Activated CD4-positive, alpha-beta T cell treated with anti-CD3 and anti-CD28 coated beads for 24 hours (primary cell): ENCODE measurements at regions not wholly inside any gene's neighbourhood (a gene's known extent, or its start where the extent isn't known, plus 50 kb on each side); places are given as distances from the start of the nearest gene placed in this dataset.

ENCODE experiments used
- DNase-seq, 2 donors: peaks; one replicate each; pipeline ENCODE4 v3.0.0-alpha.2; 2020; ENCODE audit warnings: low read depth in 2 of 2

- DNase-seq, result no peak
Observed at GRCh38 chr4:153075836-153076518, 128.3 kb upstream of the TRIM2 start.

GRCh38 chr4:153076861-153077260 lies 127.4 kb upstream of the TRIM2 start:
- DNase-seq, result no peak

GRCh38 chr4:153079857-153080391 lies 124.3 kb upstream of the TRIM2 start:
- DNase-seq, result no peak

- no peak for DNase-seq
Observed at GRCh38 chr4:153081006-153081580, 123.2 kb upstream of the TRIM2 start.

DNA sequence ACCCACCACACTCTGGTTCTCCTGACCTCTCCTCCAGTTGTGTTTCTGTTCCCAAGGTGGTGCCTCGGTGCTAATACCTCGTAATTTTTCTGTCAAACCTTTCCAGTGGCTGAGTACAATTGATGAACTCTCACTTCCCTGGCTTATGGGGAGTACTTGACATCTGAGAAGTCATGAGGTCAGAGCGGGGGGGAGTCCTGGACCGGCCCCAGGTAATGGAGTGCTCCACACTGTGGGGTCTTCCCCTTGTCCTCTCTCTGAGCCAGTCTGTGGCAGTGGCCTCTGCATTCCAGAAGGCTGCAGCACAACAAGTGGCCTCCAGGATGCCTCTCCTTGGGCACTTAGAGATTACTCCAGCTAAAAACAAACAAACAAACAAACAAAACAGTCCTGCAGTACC lies 122.5 kb upstream of the TRIM2 start:
- DNase-seq, result no peak

- DNase-seq, result no peak
Observed at GRCh38 chr4:153082322-153083301, 121.6 kb upstream of the TRIM2 start.

DNA sequence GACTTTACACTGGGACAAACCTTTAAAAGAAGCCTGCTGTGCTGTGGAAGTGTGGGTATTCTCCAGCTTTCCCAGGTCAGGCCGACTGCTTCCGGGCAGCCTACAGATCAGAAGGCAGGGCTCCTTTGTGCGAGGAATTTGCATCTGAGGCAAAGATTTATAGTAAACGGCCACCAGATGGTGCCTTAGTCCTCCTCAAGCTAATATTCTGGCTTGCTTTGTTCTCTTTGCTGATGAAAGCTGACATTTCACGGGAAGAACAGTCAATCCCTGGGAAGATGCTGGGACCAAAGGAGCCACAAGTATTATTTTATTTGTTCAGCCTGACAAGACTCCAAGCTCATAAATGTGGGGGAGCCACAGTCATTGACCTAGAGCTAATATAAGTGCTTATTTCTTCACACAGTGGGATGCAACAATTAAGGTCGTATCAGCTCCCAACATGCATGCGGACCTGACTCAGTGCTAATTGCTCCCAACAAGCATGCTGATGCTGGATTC lies 120.7 kb upstream of the TRIM2 start:
- peak; percentile 21 to 27 for DNase-seq

DNA sequence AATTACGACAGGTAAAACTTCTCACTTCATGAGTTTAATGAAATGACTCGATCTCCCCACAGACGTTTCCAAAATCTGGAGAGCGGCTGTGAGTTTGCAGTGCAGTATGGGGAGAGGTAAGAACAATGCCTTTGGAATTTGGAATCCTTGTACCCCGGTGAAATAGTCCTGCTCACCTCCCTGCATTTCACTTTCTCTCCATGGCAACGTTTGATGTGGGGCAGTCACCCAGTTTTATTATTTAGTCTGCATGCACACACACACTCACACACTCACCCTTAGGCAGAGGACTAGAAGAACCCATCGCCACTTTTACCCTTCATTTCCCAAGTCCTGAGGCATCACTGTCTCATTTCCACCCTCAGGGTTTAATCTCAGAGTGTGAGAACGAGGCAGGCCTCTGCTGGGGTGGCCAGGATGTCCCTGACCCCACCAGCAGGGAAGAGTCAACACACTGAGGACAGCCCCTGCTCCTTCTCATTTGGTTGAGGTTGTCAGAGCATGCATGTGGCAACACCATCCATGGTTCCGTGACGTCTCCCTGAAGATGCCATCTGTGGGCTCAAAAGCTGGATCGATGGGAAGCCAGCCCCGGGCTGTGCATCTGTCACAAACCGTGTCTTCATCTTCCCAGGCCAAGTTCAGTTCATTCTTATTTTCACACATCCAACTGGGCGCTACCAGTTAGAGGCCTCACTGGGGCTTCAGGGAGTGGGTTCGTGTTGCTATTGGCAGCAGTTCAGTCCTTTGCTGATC lies 119.8 kb upstream of the TRIM2 start:
- DNase-seq, result no peak

GRCh38 chr4:153084980-153085630 lies 119.1 kb upstream of the TRIM2 start:
- DNase-seq, result peak; percentile 81 to 83

DNA sequence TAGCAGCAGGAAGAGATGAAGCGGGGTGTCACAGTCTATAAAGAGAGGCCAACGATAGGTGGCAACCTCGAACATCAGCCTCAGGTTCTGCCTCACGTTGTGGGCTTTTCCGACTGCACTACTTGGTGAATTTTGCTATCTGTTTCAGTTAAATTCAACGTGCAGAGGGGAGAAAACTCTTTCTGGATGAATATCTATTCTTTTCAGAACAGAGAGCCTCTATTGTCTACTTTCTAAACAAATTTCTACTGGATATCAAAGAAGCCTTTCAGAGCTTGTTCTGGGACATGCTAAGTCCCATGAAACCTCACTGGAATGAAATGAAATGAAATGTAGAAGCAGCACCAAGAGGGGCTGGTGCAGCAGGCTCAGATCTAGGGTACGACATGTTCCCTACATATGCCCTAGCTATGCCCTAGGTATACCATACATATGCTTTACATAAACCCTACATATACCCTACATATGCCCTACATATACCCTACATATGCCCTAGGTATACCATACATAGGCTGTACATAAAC lies 116.5 kb upstream of the TRIM2 start:
- DNase-seq, result no peak

GRCh38 chr4:153089742-153090141 lies 114.5 kb upstream of the TRIM2 start:
- no peak for DNase-seq

- DNase-seq, result no peak
Observed at GRCh38 chr4:153090181-153090580, 114.1 kb upstream of the TRIM2 start.

GRCh38 chr4:153090670-153091385 lies 113.4 kb upstream of the TRIM2 start:
- DNase-seq, result no peak

- no peak for DNase-seq
Observed at GRCh38 chr4:153093396-153093795, 110.8 kb upstream of the TRIM2 start.

DNA sequence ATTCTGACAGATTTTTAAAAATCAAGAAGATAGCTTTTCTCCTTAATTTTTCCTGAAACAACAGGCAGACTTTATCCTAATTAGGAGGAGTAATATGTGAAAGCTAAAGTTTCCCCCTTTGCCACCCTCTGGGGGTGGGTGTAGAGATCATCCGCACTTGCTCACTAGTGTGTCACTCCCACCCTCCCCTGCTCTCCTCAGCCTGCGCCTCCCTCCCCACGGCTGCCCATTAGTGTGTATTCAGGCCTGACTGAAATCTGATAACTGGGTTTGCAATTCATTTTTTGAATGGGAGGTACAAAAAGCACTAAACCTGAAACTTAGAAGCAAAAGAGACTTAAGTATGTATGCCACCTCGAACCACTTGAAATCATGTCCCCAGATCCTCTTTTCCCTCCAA lies 110.4 kb upstream of the TRIM2 start:
- DNase-seq, result no peak

GRCh38 chr4:153094435-153094834 lies 109.8 kb upstream of the TRIM2 start:
- DNase-seq, result no peak

- no peak for DNase-seq
Observed at GRCh38 chr4:153095448-153096204, 108.6 kb upstream of the TRIM2 start.

DNA sequence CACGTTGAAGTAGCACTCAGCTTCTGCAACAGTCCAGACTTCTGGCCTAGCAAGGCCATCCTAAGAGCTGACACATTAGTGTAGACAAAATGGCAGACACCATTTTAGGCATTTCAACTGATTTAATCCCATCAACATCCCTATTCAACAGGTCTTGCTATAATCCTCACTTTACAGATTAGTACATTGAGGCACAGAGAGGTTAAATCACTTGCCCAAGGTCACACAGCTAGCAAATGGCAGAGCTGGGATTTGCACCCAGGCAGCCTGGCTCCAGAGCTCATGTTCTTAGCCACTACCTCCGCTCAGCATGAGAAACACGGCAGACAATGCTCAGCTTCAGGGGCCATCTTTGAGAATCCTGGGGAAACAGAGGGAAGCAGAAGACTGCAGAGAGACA lies 107.9 kb upstream of the TRIM2 start:
- no peak for DNase-seq

DNA sequence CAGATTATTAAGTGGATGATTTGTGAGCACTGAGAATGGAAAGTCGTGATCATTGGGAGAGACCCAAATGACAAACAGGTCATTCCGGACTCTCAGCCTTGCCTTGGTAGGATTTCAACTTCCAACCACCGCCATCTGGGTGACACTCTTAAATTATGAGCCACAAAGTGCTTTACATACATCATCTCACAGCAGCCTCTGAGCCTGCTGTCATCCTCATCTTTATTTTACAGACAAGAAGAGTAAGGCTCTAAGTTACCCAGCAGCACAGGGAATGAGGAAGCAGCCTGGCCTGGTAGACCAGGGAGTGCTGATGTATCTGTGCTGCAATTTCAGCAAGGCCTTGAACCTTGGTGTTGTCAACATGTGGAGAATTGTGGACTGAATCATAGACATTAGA lies 105.8 kb upstream of the TRIM2 start:
- DNase-seq, result no peak
